ENCODE measurements at regions not wholly inside any gene's neighbourhood (a gene's known extent, or its start where the extent isn't known, plus 50 kb on each side); places are given as distances from the start of the nearest gene placed in this dataset.

DNA sequence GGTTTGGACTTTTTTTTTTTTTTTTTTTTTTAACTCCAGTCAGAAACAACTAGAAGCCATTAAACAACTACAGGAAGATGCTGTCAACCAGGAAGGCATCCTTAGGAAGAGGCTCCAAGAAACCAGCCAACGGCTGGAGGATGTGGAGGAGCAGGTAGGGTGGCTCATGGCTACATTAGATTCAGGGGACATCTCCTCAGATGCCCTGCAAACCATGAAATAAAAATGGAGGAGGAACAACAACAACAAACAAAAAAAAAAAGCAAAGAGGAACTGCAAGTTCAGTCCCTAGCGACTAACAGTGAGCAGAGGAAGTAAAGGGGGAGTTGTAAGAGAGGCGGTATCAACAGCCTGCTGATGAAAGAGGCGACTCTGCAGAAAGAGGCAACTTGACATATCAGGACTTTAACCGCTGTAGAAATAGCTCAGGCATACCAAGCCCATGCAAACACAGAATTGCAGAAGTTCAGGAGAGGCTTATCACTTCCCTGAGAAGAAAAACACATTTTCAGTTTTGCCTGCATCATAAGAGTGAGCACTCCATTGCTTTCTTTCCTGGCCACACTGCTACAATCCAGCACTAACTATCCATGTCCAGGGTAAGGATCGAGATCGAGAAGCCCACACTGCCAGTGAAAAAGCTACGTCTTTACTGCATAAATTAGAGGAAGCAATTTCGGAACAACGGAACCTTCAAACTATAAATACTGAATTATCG is 103.5 kb upstream of the BCAT1 start (continued):
- peak; percentile 44; the same call in 1 of the 2 replicates for TF ChIP-seq DPF2 (IDR thresholded peaks at IDR 0.05)
- TF ChIP-seq, protein P1, sequence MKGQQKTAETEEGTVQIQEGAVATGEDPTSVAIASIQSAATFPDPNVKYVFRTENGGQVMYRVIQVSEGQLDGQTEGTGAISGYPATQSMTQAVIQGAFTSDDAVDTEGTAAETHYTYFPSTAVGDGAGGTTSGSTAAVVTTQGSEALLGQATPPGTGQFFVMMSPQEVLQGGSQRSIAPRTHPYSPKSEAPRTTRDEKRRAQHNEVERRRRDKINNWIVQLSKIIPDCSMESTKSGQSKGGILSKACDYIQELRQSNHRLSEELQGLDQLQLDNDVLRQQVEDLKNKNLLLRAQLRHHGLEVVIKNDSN (IDR thresholded peaks at IDR 0.05; ENCODE audit: borderline replicate concordance, extremely low read length, insufficient read depth, low read depth, low read length): no peak
- no peak for TF ChIP-seq ZNF217 (IDR thresholded peaks at IDR 0.05)
- TF ChIP-seq POLR2AphosphoS5 (IDR thresholded peaks at IDR 0.05; ENCODE audit: low read length): peak; percentile 87
- TF ChIP-seq ATF3 (IDR thresholded peaks at IDR 0.05; ENCODE audit: borderline replicate concordance, extremely low read depth, low read depth, low read length): no peak
- TF ChIP-seq HDGF (IDR thresholded peaks at IDR 0.05): peak; percentile 89
- TF ChIP-seq MTA2 (IDR thresholded peaks at IDR 0.05; ENCODE audit: low read depth): 0 out of 2 replicates have a peak, but pooled peaks have one; percentile 42
- TF ChIP-seq BCLAF1 (IDR thresholded peaks at IDR 0.05): no peak
- TF ChIP-seq ESRRA (IDR thresholded peaks at IDR 0.05; ENCODE audit: low read length): no peak
- TF ChIP-seq SP1 (IDR thresholded peaks at IDR 0.05; ENCODE audit: low read depth, low read length): no peak
- no peak; the same call in 1 of the 2 replicates for TF ChIP-seq ZBED1 (IDR thresholded peaks at IDR 0.05; ENCODE audit: borderline replicate concordance)
- TF ChIP-seq CHD2 (IDR thresholded peaks at IDR 0.05; ENCODE audit: borderline replicate concordance, low read depth, low read length): no peak
- peak; percentile 45; the same call in 1 of the 2 replicates for TF ChIP-seq BCL11A (IDR thresholded peaks at IDR 0.05; ENCODE audit: low read depth, low read length)
- TF ChIP-seq SMAD5 (IDR thresholded peaks at IDR 0.05; ENCODE audit: low read depth): peak; percentile 80
- TF ChIP-seq HDAC2 (IDR thresholded peaks at IDR 0.05): no peak
- 0 out of 2 replicates have a peak, but pooled peaks have one; percentile 45 for TF ChIP-seq MYB (IDR thresholded peaks at IDR 0.05; ENCODE audit: borderline replicate concordance, low read depth, low read length)
- TF ChIP-seq JUND (IDR thresholded peaks at IDR 0.05; ENCODE audit: low read depth, low read length): no peak
- TF ChIP-seq, protein P2, sequence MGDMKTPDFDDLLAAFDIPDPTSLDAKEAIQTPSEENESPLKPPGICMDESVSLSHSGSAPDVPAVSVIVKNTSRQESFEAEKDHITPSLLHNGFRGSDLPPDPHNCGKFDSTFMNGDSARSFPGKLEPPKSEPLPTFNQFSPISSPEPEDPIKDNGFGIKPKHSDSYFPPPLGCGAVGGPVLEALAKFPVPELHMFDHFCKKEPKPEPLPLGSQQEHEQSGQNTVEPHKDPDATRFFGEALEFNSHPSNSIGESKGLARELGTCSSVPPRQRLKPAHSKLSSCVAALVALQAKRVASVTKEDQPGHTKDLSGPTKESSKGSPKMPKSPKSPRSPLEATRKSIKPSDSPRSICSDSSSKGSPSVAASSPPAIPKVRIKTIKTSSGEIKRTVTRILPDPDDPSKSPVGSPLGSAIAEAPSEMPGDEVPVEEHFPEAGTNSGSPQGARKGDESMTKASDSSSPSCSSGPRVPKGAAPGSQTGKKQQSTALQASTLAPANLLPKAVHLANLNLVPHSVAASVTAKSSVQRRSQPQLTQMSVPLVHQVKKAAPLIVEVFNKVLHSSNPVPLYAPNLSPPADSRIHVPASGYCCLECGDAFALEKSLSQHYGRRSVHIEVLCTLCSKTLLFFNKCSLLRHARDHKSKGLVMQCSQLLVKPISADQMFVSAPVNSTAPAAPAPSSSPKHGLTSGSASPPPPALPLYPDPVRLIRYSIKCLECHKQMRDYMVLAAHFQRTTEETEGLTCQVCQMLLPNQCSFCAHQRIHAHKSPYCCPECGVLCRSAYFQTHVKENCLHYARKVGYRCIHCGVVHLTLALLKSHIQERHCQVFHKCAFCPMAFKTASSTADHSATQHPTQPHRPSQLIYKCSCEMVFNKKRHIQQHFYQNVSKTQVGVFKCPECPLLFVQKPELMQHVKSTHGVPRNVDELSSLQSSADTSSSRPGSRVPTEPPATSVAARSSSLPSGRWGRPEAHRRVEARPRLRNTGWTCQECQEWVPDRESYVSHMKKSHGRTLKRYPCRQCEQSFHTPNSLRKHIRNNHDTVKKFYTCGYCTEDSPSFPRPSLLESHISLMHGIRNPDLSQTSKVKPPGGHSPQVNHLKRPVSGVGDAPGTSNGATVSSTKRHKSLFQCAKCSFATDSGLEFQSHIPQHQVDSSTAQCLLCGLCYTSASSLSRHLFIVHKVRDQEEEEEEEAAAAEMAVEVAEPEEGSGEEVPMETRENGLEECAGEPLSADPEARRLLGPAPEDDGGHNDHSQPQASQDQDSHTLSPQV (IDR thresholded peaks at IDR 0.05): no peak
- peak; percentile 72 for TF ChIP-seq POLR2A (IDR thresholded peaks at IDR 0.05; ENCODE audit: low read depth, low read length)
- TF ChIP-seq GABPA (IDR thresholded peaks at IDR 0.05; ENCODE audit: low read depth): peak; percentile 69; the same call in 1 of the 2 replicates
- TF ChIP-seq NR2C1 (IDR thresholded peaks at IDR 0.05): no peak
- TF ChIP-seq ATF7 (IDR thresholded peaks at IDR 0.05; ENCODE audit: low read depth): peak; percentile 47; the same call in 1 of the 2 replicates
- no peak for TF ChIP-seq WRNIP1 (IDR thresholded peaks at IDR 0.05; ENCODE audit: borderline replicate concordance, low read depth, low read length)
- TF ChIP-seq SREBF2 (IDR thresholded peaks at IDR 0.05; ENCODE audit: low read length): no peak
- TF ChIP-seq CBFB (IDR thresholded peaks at IDR 0.05; ENCODE audit: low read depth): peak; percentile 77; the same call in 1 of the 2 replicates
- TF ChIP-seq SMARCA5 (IDR thresholded peaks at IDR 0.05): no peak
